ENCODE measurements at regions not wholly inside any gene's neighbourhood (a gene's known extent, or its start where the extent isn't known, plus 50 kb on each side); places are given as distances from the start of the nearest gene placed in this dataset.
"Not testable (repeated sequence)": the region's sequence is repeated elsewhere in the genome, so short reads cannot be mapped to it uniquely, and the experiment has no call there.

- no peak overlapping the region for H3K27ac ChIP-seq
- TF ChIP-seq CTCF (conservative IDR thresholded peaks at IDR 0.05): no peak
- no peak for TF ChIP-seq ZFX (IDR thresholded peaks at IDR 0.05)
These were observed 316.2 kb downstream of the VRK1 start for GRCh38 chr14:97113339-97113738.

DNA sequence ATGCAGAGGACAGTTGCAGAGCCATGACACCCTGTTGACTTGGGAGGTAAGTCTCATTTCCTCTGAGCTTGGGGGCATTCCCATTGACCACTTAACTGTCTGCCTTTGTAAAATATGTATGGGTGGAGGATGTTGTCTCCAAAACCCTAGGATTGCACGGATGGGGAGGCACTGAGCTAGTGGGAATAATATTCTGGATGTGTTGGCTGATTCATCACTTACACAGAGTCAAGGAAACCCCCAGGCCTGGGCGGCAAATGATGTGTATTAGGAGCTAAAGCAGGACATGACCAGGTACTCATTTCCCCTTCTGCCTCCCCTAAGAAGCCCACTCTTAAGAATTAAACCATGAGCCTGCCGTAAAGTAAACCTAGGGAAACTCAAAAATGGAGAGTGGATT lies 319.4 kb downstream of the VRK1 start:
- no peak for TF ChIP-seq ZFX (IDR thresholded peaks at IDR 0.05)
- TF ChIP-seq CTCF (conservative IDR thresholded peaks at IDR 0.05): no peak
- no peak overlapping the region for H3K27ac ChIP-seq

DNA sequence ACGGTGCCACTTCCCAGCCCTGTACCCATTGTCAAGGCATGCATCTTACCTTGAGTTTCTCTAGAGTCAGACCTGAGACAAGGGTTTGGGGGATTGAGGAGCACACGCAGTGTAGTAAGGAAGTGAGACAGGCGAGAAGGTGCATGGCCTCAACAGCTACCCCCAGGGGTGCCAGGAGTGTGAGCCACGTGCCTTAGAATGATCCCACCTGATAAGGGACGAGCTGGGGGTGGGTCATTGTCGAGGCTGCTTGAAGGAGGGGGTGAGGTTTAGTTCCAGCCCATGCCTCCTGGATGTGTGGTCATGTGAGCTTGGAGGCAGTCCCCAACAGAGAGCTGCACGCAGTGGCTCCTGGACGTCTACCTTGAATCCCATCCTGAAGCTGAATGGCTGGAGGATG lies 320.5 kb downstream of the VRK1 start:
- TF ChIP-seq CTCF (conservative IDR thresholded peaks at IDR 0.05) (no peak), ZFX (IDR thresholded peaks at IDR 0.05) (no peak)

DNA sequence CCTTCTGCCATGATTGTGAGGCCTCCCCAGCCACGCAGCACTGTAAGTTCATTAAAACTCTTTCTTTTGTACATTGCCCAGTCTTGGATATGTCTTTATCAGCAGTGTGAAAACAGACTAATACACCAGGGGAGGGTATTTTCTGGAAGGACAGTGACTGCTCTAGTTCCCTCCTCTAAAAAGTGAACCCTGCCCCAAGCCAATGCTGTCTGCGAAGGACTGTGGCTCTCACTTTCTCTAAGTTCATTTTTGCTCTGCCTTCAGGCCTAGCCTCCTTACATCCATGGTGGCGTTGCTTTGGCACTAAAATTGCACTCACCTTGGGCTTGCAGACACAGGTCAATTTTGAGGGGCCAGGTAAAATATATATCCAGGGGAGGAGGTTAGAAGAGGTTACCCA lies 323.0 kb downstream of the VRK1 start:
- H3K27ac ChIP-seq: no peak overlapping the region
- TF ChIP-seq ZFX (IDR thresholded peaks at IDR 0.05): no peak
- TF ChIP-seq CTCF (conservative IDR thresholded peaks at IDR 0.05): no peak

More for the DNA sequence above, 320.5 kb downstream of the VRK1 start:
- no peak overlapping the region for H3K27ac ChIP-seq

DNA sequence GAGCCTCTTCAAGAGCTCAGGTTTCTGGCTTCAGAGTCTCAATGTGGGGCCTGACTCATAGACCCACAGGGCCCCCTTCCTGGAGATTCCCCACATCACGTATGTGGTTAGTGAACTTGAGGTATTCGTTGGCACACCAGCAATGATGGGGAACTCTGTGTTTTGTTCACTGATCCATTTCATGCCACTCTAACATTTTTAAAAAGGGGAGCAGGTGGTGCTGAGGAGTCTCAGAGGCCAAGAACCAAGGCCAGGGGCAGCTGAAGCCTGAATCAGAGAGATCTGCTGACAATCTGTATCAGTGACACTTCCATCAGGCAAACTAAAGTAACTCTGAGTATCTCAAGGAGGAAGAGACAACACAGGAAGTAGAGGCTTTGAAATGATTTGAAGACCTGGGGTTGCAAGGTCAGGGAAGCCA lies 323.4 kb downstream of the VRK1 start:
- no peak overlapping the region for H3K27ac ChIP-seq
- TF ChIP-seq ZFX (IDR thresholded peaks at IDR 0.05) (no peak), CTCF (conservative IDR thresholded peaks at IDR 0.05) (no peak)

GRCh38 chr14:97129639-97130038 lies 332.5 kb downstream of the VRK1 start:
- no peak overlapping the region for H3K27ac ChIP-seq
- TF ChIP-seq CTCF (conservative IDR thresholded peaks at IDR 0.05) (no peak), ZFX (IDR thresholded peaks at IDR 0.05) (no peak)

GRCh38 chr14:97135847-97136246 lies 338.7 kb downstream of the VRK1 start:
- not testable (repeated sequence) for H3K27ac ChIP-seq

DNA sequence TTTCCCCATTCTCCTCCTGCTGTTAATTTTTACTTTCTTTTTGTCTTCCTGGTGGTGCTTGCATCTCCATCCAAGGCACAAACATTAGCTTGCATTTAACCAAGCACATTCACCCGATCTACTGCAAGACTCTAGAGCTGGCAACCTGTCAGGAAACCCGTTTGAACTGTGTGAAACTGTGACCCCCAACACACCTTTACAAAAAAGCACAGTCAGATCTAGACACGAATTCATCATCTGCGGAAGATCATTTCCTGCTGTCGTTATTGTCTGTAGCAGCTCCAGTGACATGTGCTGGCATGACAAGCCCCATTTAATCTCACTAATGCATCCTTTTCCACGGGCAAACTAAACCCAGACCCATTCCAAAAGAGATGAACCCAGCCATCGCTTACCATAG lies 340.5 kb downstream of the VRK1 start:
- TF ChIP-seq CTCF (conservative IDR thresholded peaks at IDR 0.05): no peak
- no peak for TF ChIP-seq ZFX (IDR thresholded peaks at IDR 0.05)

More for the DNA sequence above, 340.5 kb downstream of the VRK1 start:
- no peak overlapping the region for H3K27ac ChIP-seq
